ENCODE measurements at regions not wholly inside any gene's neighbourhood (a gene's known extent, or its start where the extent isn't known, plus 50 kb on each side); places are given as distances from the start of the nearest gene placed in this dataset.
A peak's percentile ranks its signal among the peaks of the same experiment; 100 is the strongest.

- WGBS, 5 donors, result 28 to 65% (median 49%) methylated on average over 5 to 10 of the region's 10 CpGs
- intact Hi-C loops (cut with DNase I; ENCODE audit: low total_unique reads), result no loop called here
- peaks cover 0 to 5% (median 0%) of the 10 kb centered on the region in 7 donors for H3K27me3 ChIP-seq (replicated peaks in 1 of 7)
- TF ChIP-seq POLR2A (IDR thresholded peaks at IDR 0.05) (no peak), POLR2AphosphoS5 (IDR thresholded peaks at IDR 0.05) (no peak), CTCF (IDR thresholded peaks at IDR 0.05 in 8 of 11, conservative IDR thresholded peaks at IDR 0.05 in 3 of 11) (no peak)
- H3K9me3 ChIP-seq, result no peaks in the 10 kb centered on the region
- H3K4me3 ChIP-seq, result no peak overlapping the region
- no peaks in the 10 kb centered on the region for H3K4me1 ChIP-seq
- no peak for DNase-seq
- H3K36me3 ChIP-seq, result no peaks in the 10 kb centered on the region
- no peak overlapping the region for H3K27ac ChIP-seq
Measured at GRCh38 chrX:10759141-10759799, 138.9 kb upstream of the MID1 start.

- TF ChIP-seq POLR2A (IDR thresholded peaks at IDR 0.05) (no peak), POLR2AphosphoS5 (IDR thresholded peaks at IDR 0.05) (no peak), CTCF (IDR thresholded peaks at IDR 0.05 in 8 of 11, conservative IDR thresholded peaks at IDR 0.05 in 3 of 11) (no peak)
- intact Hi-C loops (cut with DNase I; ENCODE audit: low total_unique reads), result no loop called here
Measured at GRCh38 chrX:10761447-10761846, 141.1 kb upstream of the MID1 start.

GRCh38 chrX:10769195-10769594, 148.8 kb upstream of the MID1 start:
- Histone ChIP-seq H3K4me1 (no peaks in the 10 kb centered on the region), H3K27ac (no peak overlapping the region), H3K4me3 (no peak overlapping the region), H3K36me3 (no peaks in the 10 kb centered on the region), H3K27me3 (replicated peaks in 1 of 7) (peaks cover 0 to 11% (median 0%) of the 10 kb centered on the region in 7 donors), H3K9me3 (no peaks in the 10 kb centered on the region)
- intact Hi-C loops (cut with DNase I; ENCODE audit: low total_unique reads), result no loop called here
- no peak for DNase-seq
- 8 to 19% (median 14%) methylated on average over 3 of the region's 3 CpGs for WGBS, 5 donors
- TF ChIP-seq POLR2AphosphoS5 (IDR thresholded peaks at IDR 0.05) (no peak), POLR2A (IDR thresholded peaks at IDR 0.05) (no peak), CTCF (IDR thresholded peaks at IDR 0.05 in 8 of 11, conservative IDR thresholded peaks at IDR 0.05 in 3 of 11) (peak in 5 of 11 experiments; percentile 19 to 42 (median 40))

More at GRCh38 chrX:10761447-10761846, 141.1 kb upstream of the MID1 start:
- no peak overlapping the region for H3K27ac ChIP-seq
- 68 to 100% (median 89%) methylated on average over 1 of the region's 1 CpG for WGBS, 5 donors
- no peak for DNase-seq
- peaks cover 0 to 7% (median 0%) of the 10 kb centered on the region in 7 donors for H3K27me3 ChIP-seq (replicated peaks in 1 of 7)
- no peaks in the 10 kb centered on the region for H3K36me3 ChIP-seq
- no peaks in the 10 kb centered on the region for H3K4me1 ChIP-seq
- no peaks in the 10 kb centered on the region for H3K9me3 ChIP-seq
- no peak overlapping the region for H3K4me3 ChIP-seq

GRCh38 chrX:10769696-10770619, 149.6 kb upstream of the MID1 start:
- Histone ChIP-seq H3K27ac (no peak overlapping the region), H3K36me3 (no peaks in the 10 kb centered on the region), H3K4me1 (no peaks in the 10 kb centered on the region), H3K9me3 (no peaks in the 10 kb centered on the region), H3K27me3 (replicated peaks in 1 of 7) (peaks cover 0 to 11% (median 0%) of the 10 kb centered on the region in 7 donors), H3K4me3 (no peak overlapping the region)
- intact Hi-C loops (cut with DNase I; ENCODE audit: low total_unique reads), result no loop called here
- no peak for DNase-seq
- WGBS, 5 donors, result 54 to 63% (median 56%) methylated on average over 9 of the region's 9 CpGs
- TF ChIP-seq POLR2A (IDR thresholded peaks at IDR 0.05), result no peak
- TF ChIP-seq CTCF (IDR thresholded peaks at IDR 0.05 in 8 of 11, conservative IDR thresholded peaks at IDR 0.05 in 3 of 11), result no peak
- no peak for TF ChIP-seq POLR2AphosphoS5 (IDR thresholded peaks at IDR 0.05)

Measured in spleen (tissue), 11 donors.